OCI-LY7 (cell line): ENCODE measurements at regions not wholly inside any gene's neighbourhood (a gene's known extent, or its start where the extent isn't known, plus 50 kb on each side); places are given as distances from the start of the nearest gene placed in this dataset.

Experiments used
- BruUV-seq: library from RNA; stranded (reverse); fragments of 400-500 nt; replicated peaks from 2 replicates; lab custom pipeline; 2021; lab: Mats Ljungman, UMichigan
- CTCF ChIA-PET: fragments of 300-600 bp; sonication (Branson Sonifier 250); formaldehyde crosslinking; loops from one replicate; lab custom pipeline; 2022; ENCODE audit warnings: antibody characterized with exemption; ENCODE audit not compliant: unreplicated experiment; lab: Charles Lee
- POLR2A ChIA-PET: fragments of 300-600 bp; sonication (Branson Sonifier 250); formaldehyde crosslinking; loops from one replicate; lab custom pipeline; 2022; ENCODE audit warnings: antibody characterized with exemption; lab: Charles Lee
- DNase-seq: peaks from one replicate; pipeline ENCODE4 v3.0.0-alpha.2; 2015; ENCODE audit warnings: low spot score
- H2AFZ ChIP-seq: fragments of 200-600 bp; sonication (generic), shearing (Covaris generic); 2 replicates; pipeline ENCODE4 v1.6.1; 2014; ENCODE audit warnings: mild to moderate bottlenecking, antibody characterized with exemption, low read length, moderate library complexity
- H3K27ac ChIP-seq: fragments of 200-600 bp; sonication (generic); 2 replicates; pipeline ENCODE4 v1.5.1; 2014; ENCODE audit warnings: mixed run types, low read depth, mild to moderate bottlenecking, moderate library complexity, low read length, inconsistent platforms; ENCODE audit not compliant: poor library complexity, severe bottlenecking
- H3K36me3 ChIP-seq: fragments of 200-600 bp; sonication (generic); 2 replicates; pipeline ENCODE4 v1.6.1; 2014; ENCODE audit warnings: mild to moderate bottlenecking, antibody characterized with exemption, low read length, moderate library complexity, mixed read lengths; ENCODE audit not compliant: insufficient read depth
- H3K4me1 ChIP-seq: fragments of 200-600 bp; sonication (generic); 2 replicates; pipeline ENCODE4 v1.5.1; 2014; ENCODE audit warnings: mild to moderate bottlenecking, low read length; ENCODE audit not compliant: insufficient read depth, poor library complexity, severe bottlenecking
- H3K4me2 ChIP-seq: fragments of 200-600 bp; sonication (generic); 2 replicates; pipeline ENCODE4 v1.6.1; 2014; ENCODE audit warnings: mild to moderate bottlenecking, low read length
- H3K4me3 ChIP-seq: fragments of 200-600 bp; sonication (generic); 2 replicates; pipeline ENCODE4 v1.5.1; 2014; ENCODE audit warnings: mild to moderate bottlenecking, low read depth, low read length; ENCODE audit not compliant: poor library complexity, severe bottlenecking
- H3K79me2 ChIP-seq: fragments of 200-600 bp; sonication (generic); 2 replicates; pipeline ENCODE4 v1.6.1; 2016; ENCODE audit warnings: low read depth, mild to moderate bottlenecking, low read length, moderate library complexity, mixed read lengths; ENCODE audit not compliant: insufficient read depth
- H3K9me2 ChIP-seq: fragments of 200-600 bp; sonication (generic); 2 replicates; pipeline ENCODE4 v1.6.1; 2016; ENCODE audit warnings: mild to moderate bottlenecking, low read length, mixed read lengths; ENCODE audit not compliant: insufficient read depth
- H3K9me3 ChIP-seq: fragments of 200-600 bp; sonication (generic); 2 replicates; pipeline ENCODE4 v1.6.1; 2014; ENCODE audit warnings: mild to moderate bottlenecking, mixed run types, low read length, mixed read lengths
- H4K20me1 ChIP-seq: fragments of 200-600 bp; sonication (generic); 2 replicates; pipeline ENCODE4 v1.6.1; 2014; ENCODE audit warnings: mild to moderate bottlenecking, antibody characterized with exemption, low read length, moderate library complexity, mixed read lengths; ENCODE audit not compliant: insufficient read depth
- EZH2phosphoT487 ChIP-seq: fragments of 200-600 bp; sonication (generic); IDR thresholded peaks from 2 replicates; pipeline ENCODE4 v1.6.1; 2018; ENCODE audit warnings: low read depth, borderline replicate concordance, mild to moderate bottlenecking, mixed run types, antibody characterized with exemption, low read length, moderate library complexity, mixed read lengths
- intact Hi-C: fragments of 100-400 bp; cut with micrococcal nuclease; formaldehyde crosslinking; loops from one replicate; pipeline ENCODE4 v1.10.0; 2022; ENCODE audit not compliant: unreplicated experiment
- TF ChIP-seq, protein P1 (sequence below): fragments of 200-600 bp; sonication (generic); conservative IDR thresholded peaks from 2 replicates; pipeline ENCODE4 v1.5.1; 2014; ENCODE audit warnings: mild to moderate bottlenecking, antibody characterized with exemption, low read length, moderate library complexity, mixed read lengths

DNA sequence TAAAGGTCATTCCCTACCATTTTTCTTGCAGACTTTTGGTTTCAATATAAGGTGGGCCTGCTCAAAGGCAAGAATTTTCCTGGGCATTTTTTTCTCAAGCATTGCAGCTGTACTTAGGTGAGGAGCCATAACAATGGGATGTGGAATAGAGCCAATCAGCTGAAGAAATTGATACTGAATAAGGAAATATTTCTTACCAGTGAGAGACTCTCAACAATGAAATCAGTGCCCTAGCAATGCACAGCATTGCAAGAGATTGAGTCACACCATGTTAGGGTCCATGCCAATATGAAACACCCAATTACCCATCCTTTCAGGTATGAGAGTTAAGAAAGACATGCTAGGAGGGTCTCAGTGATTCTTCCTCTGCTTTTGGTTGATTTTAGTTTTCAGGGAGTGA lies 237.6 kb downstream of the SOX9 start:
- Histone ChIP-seq H2AFZ (no peak overlapping the region), H3K9me2 (no peaks in the 10 kb centered on the region), H3K4me3 (no peak overlapping the region), H3K27ac (no peak overlapping the region), H3K4me2 (no peak overlapping the region), H3K79me2 (no peaks in the 10 kb centered on the region), H4K20me1 (no peaks in the 10 kb centered on the region), H3K4me1 (no peaks in the 10 kb centered on the region), H3K9me3 (no peaks in the 10 kb centered on the region), H3K36me3 (no peaks in the 10 kb centered on the region)
- ChIA-PET POLR2A (interaction anchor here (0.6 to 1.9 kb wide), 2 partner anchors 9 to 184 kb away, joined by 3 to 4 read pairs; no protein-coding TSS in a partner anchor), CTCF (no interaction called here)
- BruUV-seq = no TSS peak
- TF ChIP-seq, protein P1, sequence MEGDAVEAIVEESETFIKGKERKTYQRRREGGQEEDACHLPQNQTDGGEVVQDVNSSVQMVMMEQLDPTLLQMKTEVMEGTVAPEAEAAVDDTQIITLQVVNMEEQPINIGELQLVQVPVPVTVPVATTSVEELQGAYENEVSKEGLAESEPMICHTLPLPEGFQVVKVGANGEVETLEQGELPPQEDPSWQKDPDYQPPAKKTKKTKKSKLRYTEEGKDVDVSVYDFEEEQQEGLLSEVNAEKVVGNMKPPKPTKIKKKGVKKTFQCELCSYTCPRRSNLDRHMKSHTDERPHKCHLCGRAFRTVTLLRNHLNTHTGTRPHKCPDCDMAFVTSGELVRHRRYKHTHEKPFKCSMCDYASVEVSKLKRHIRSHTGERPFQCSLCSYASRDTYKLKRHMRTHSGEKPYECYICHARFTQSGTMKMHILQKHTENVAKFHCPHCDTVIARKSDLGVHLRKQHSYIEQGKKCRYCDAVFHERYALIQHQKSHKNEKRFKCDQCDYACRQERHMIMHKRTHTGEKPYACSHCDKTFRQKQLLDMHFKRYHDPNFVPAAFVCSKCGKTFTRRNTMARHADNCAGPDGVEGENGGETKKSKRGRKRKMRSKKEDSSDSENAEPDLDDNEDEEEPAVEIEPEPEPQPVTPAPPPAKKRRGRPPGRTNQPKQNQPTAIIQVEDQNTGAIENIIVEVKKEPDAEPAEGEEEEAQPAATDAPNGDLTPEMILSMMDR = no peak
- no peak for TF ChIP-seq EZH2phosphoT487
- intact Hi-C loops = no loop called here
- no peak for DNase-seq

DNA sequence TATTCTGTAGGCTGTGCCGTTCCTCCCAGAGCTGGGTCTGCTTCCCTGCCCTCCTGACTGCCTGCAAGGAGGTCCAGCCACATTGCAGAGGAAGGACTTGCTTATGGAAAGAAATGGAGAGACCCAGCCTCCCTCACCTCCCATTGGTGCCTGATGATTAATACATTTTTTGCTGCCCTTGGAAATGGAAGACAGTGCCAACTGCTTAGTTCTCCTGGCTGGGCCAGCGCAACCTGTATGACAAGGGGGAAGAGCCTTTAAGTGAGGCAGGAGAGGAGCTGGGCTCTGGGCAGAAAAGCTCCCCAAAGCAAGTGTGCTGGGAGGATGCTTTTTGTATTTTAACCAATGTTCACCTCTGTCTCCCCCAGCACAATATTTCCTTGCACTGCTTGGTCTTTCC lies 238.5 kb downstream of the SOX9 start:
- Histone ChIP-seq H3K4me1 (no peaks in the 10 kb centered on the region), H3K4me2 (no peak overlapping the region), H2AFZ (no peak overlapping the region), H3K27ac (no peak overlapping the region), H3K9me3 (no peaks in the 10 kb centered on the region), H3K79me2 (no peaks in the 10 kb centered on the region), H3K36me3 (no peaks in the 10 kb centered on the region), H3K9me2 (no peaks in the 10 kb centered on the region), H3K4me3 (no peak overlapping the region), H4K20me1 (no peaks in the 10 kb centered on the region)
- no TSS peak for BruUV-seq
- CTCF ChIA-PET = no interaction called here
- TF ChIP-seq EZH2phosphoT487 = no peak
- intact Hi-C loops = no loop called here
- DNase-seq = no peak
- POLR2A ChIA-PET = interaction anchor here (1.9 kb wide), 1 partner anchor 8 kb away, joined by 4 read pairs; no protein-coding TSS in a partner anchor

DNA sequence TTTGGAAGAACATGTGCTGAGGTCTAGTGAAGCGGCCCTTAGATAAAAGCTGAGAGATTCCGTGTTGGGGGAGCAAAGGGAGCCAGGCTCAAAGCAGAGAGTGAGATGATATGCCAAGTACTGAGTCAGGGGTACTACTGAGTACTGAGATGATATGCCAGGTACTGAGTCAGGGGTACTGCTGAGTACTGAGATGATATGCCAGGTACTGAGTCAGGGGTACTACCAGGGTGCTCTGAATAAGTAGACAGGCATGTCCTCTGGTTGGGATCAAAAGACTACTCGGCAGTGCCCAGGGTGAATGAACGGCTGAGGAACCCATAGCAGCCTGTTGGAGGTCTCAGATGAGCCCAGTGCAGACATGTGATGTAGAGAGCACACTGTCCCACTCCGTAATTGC lies 239.0 kb downstream of the SOX9 start:
- ChIA-PET POLR2A (interaction anchor here (0.6 kb wide), 1 partner anchor 725 kb away, joined by 8 read pairs; no protein-coding TSS in a partner anchor), CTCF (no interaction called here)
- Histone ChIP-seq H3K9me3 (no peaks in the 10 kb centered on the region), H3K4me2 (no peak overlapping the region), H3K36me3 (no peaks in the 10 kb centered on the region), H3K79me2 (no peaks in the 10 kb centered on the region), H3K9me2 (no peaks in the 10 kb centered on the region), H3K27ac (no peak overlapping the region), H3K4me3 (no peak overlapping the region), H4K20me1 (no peaks in the 10 kb centered on the region), H3K4me1 (no peaks in the 10 kb centered on the region), H2AFZ (no peak overlapping the region)
- no TSS peak for BruUV-seq
- no peak for DNase-seq
- no peak for TF ChIP-seq EZH2phosphoT487
- TF ChIP-seq, protein P1 = no peak
- intact Hi-C loops = no loop called here
